Activated T-cell treated with anti-CD3 and anti-CD28 coated beads for 4 hours (primary cell): ENCODE measurements at regions not wholly inside any gene's neighbourhood (a gene's known extent, or its start where the extent isn't known, plus 50 kb on each side); places are given as distances from the start of the nearest gene placed in this dataset.

Experiments
- DNase-seq: peaks from one replicate; pipeline ENCODE4 v3.0.0-alpha.2; 2020

DNA sequence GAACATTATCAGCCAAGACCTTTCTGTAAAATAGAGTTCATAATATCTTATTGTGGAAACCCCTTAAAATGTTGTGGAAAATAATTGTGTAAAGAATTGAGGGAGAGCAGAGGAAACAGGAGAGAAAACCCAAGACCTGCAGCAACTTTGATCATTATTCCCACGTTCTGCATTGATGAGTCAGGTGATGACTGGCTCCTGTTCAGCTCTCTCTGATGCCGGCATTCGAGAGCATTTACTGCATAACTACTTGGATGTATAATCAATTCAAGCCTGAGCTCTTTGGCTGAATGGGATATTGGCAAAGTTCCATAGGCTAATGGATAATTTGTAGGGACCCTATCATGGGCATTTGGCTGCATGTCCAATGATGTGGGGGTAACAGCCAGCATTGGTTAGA lies 176.3 kb upstream of the ARID2 start:
- DNase-seq: no peak

DNA sequence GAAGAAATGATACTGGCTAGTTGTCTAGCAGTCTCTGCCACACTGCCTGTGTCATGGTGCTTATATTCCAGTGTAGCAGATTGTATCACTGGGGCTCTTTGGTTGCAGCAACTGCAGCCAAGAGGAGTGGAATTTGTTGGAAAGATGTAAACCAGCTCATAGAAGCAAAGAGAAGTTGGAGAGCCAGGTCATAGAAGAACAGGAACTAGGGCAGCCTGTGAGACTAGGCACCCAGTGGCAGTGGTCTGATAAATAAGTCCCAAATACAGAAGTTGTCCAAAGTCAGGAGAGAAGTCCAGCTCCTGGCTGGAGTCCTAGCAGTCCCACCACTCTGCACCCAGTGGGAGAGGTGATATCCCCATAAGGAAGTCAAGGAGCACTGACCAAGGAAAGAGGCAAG lies 172.5 kb upstream of the ARID2 start:
- no peak for DNase-seq

DNA sequence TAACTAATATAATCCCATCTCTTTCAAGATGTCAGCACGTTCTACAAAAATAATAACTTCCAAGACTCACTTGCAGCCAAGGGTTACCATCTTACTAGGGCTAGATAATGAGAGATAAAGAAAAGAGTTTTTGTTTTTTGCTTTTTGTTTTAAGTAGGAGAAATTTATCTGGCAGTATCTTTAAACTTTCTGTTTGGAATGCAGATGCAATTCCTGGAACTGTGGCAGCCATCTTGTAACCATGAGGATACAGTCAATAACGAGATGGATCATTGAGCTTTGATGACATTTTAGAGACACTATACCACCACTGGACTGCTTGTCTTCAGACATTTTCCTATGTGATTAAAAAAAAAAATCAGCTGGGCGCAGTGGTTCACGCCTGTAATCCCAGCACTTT lies 171.2 kb upstream of the ARID2 start:
- DNase-seq: no peak

DNA sequence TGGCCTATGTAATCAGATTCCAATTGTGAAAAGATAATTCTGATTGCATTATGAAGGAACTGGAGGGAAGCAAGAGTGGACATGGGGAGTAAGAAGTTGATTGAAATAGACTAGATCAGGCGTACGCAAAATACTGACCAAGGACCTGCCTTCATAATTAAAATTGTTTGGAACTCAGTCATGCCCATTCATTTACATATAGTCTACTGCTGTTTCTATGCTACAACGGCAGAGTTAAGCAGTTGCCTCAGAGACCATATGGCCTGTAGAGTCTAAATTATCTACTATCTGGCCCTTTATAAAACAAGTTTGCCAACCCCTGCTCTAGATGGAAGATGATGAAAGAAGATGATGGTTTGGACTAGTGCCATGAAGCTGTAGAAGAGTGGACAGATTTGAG lies 170.0 kb upstream of the ARID2 start:
- no peak for DNase-seq

DNA sequence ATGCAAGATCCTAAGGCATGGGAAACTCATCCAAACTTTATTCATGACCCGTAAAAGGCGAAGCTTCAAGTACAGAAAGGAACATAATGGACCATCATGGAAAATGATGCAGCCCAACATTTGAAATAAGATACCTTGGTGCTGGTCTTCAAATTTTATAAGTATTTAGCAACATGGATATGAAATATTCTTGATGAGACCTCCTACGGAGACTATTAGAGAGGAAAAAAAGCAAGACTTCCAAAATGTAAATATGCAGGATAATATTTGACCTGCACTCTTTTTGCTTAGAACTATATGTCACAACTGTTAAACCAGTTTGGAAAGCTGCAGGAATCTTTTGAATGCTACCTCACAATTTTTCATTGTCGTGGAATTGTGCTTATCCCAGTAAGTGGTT lies 168.8 kb upstream of the ARID2 start:
- DNase-seq: no peak

DNA sequence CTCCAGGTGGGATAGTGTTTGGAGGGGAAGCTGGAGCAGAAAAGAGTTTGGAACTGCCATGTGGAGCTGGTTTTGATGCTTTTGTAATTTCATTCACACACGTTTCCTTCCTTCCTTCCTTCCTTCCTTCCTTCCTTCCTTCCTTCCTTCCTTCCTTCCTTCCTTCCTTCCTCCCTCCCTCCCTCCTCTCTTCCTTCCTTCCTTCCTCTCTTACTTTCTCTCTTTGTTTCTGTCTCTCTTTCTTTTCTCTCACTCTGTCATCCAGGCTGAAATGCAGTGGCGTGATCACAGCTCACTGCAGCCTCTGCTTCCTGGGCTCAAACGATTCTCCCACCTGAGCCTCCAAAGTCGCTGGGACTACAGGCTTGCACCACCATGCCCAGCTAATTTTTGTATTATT lies 168.0 kb upstream of the ARID2 start:
- no peak for DNase-seq

DNA sequence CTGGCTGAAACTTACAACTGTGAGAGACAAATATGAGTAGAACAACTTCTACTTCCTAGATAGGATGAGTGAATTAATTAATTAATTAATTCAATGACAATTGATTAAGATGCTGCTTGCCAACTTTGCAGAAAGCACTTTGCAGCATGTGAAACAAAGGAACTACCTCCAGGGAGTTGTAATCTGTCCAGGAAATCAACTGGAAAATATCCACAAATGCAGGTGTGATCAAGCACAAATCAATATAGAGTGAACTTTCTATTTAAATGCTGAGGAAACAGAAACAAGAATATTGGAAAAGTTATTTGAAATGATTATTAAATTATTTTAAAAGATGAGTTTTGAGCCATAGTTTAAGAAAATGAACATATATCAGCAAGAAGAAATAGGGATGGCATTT lies 163.9 kb upstream of the ARID2 start:
- no peak for DNase-seq

DNA sequence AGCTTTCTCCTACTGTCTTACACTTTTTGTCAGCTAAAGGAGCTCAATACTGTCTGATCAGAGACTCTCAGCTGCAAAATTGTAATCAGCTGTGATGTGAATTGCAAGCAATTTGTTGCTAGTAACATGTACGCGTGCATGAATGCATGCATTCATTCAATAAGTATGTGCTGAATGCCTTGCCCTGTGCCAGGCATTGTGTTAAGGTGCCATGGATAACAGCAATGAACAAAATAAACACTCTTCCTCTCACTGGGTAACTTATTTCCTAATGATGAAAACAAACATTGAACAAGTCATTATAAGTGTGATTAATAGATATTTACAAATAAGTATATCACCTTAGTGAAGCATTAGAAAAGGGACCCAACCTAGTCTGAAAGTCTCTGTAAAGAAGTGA lies 163.2 kb upstream of the ARID2 start:
- no peak for DNase-seq

DNA sequence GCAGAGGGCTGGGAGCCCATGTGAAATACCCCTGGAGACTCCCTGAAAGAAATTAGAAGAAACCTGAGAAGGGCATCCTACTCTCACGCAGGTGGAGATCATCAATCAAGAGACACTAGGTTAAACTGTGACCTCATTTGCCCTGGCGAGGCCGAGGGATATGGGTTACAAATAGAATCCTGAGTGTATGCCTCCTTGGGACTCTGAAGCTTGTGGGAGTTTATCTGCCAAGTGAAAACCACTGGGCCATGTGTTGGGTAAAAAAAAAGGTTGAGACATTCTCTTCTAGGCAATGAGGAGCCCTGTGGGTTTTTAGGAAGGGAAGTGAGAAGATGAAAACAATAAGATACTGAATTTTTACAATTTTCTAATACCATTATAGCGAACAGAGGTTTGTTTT lies 160.7 kb upstream of the ARID2 start:
- DNase-seq: no peak

DNA sequence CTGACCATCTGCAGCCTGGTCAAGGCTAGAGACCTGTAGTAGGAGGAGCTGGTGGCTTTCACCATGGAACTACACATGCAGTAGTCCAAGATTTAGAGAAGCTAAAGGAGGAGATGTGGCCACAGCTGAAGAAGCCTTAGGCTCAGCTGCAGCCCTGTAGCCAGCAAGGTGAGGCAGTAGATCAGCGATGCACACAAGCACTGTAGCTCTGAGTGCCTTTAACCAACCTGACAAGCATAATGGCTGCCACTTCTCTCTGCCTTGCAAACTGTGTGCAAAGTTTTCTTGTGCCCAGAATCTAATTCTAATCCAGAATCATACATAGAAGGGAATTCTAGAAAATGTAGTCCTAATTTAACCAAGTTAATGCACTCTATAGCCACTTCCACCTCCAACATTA lies 159.0 kb upstream of the ARID2 start:
- no peak for DNase-seq

DNA sequence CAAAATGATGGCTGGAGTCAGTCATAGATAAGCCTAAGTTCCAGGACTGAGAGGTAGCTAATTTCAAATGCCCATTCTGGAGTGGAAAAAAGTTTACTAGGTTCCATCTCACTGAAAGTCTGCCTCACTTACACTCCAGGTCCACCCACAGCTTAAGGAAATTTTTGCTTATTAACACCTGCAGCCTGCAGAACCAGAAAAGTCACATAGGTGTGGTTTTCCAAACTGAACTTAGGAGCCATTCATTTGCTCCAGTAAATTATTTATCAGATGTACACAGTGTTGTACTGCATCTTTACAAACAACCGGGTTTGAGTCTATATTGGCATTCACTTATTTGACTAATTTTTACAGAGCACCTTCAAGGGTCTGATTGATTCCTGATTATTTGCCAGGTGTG lies 157.4 kb upstream of the ARID2 start:
- no peak for DNase-seq

DNA sequence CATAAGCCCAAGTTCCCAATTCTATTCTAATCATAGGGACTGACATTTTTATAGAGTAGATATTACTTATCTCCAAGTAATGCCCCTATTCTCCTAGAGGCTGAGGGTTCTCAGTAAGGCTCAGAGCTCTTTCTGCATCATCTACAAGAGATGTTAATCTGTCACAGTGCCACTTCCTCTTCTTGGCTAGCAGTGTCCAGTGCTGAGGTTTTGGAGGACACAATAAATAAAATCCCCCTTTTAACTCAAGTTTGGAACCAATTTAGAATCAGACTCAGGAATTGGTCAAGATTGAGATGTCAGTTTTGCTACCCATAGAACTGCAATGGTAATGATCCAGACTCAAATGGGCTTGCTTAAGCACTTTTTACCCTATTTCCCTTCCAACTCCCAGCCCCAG lies 154.1 kb upstream of the ARID2 start:
- no peak for DNase-seq

DNA sequence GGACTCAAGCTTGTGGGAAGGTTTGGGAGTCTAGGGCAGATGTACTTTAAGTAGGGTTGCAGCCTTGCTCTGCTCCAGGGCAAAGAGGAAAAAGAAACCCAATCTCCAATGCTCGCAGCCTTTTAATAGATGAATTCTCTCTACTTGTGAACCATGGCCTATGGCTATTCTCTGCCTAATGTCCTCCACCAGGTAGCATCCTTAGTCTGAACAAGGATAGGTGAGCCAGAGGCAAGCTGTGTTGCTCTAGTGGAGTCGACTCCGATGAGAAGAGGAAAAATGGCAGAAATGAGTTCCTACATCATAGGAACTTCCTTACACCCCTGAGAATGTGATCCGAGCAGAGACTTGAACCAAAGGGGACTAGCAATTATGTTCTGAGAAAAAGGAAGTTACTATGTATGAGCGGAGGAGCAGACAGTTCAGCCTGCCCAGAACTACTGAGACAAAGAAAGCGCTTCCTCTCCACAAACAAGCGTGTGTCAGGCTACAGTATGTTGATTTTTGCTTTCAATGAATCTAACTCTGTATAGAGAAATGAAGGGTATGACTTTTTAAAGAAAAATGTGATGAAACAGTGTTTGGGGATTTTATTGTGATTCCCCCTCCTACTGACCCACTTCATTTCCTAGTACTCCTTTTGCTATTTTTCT lies 153.6 kb upstream of the ARID2 start:
- no peak for DNase-seq

DNA sequence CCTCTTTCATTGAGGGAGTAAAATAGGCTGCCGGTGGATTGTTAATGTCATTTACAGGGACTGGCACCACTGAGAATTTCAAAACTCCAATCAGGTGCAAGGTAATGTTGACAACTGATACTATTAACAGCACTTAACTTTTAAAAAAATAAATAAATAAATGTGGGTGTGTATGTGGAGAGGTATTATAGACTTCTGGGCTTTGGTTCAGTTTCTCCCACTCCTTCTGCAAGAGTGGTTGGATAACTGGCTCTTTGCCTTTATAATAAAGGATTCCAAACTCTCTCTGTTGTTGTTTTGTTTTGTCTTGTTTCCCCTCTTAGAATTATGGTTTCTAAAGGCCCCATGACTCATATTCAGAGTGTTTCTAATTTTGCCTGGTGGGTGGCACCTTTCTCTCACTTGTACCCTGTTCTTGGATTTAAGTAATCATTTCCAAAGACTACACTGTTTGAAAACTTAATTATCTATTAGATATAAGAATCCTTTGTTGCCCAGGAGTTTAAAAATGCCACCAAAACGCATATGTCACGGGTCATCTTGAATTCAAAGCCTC lies 151.6 kb upstream of the ARID2 start:
- DNase-seq: no peak

DNA sequence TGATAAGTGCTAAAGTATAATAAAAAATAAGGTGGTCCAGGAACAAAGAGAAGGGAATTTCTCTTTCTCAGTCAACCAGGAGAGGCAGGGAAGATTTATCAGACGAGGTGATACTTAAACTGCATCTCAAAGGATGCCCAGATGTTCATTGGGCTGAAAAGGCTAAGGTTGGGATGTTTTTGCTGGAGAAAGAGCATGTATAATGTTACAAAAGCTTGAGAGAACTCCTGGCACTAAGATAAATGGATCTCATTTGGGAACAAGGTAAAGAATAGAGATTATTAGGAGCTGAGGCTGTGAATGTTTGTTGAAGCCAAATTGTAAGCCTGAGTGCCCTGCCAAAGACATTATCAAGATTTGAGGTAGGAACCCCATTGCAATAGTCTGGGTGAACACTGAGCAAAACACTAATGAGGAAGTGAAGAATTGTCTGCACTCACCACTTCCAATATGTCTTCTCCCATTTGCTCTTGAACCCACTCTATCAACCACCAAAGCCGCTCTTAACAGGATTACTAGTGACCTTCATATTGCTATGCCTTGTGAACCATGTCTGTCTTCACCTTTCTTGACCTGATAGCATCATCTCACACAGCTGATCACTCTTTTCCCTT lies 149.0 kb upstream of the ARID2 start:
- no peak for DNase-seq

DNA sequence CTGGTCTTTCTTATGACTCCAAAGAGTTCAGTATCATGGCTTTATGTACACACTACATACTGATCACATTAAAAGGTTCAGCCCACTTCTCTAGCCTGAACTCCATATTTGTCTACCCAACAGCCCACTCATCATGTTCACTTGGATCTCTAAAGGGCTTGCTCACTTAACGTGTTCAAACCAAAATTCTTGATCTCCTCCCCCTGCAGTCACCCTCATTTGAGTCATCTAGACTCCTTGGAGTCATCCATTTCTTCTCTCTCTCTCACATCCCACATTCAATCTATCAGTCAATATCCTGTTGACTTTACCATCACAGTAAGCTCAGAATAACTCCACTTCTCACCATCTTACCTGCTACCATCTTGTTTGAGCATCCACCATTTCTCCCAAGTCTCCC lies 148.4 kb upstream of the ARID2 start:
- no peak for DNase-seq

DNA sequence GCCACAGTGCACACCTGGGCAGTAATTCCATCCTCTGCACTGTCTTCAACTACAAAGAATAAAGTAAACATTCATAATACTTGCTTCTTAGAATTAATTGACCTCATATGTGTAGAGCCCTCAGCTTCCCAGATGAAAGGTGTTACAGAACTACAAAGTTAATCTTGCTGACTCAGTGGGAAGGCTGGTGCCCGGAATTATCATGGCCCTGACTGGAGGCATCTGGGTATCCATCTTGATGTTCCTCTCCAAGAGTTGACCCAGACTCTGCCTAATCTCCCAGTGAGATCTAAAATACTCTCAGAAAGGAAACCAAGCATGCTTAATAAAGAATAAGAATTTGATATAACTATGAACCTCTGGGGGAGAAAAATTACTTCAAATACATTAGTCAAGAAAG lies 147.0 kb upstream of the ARID2 start:
- DNase-seq: no peak

DNA sequence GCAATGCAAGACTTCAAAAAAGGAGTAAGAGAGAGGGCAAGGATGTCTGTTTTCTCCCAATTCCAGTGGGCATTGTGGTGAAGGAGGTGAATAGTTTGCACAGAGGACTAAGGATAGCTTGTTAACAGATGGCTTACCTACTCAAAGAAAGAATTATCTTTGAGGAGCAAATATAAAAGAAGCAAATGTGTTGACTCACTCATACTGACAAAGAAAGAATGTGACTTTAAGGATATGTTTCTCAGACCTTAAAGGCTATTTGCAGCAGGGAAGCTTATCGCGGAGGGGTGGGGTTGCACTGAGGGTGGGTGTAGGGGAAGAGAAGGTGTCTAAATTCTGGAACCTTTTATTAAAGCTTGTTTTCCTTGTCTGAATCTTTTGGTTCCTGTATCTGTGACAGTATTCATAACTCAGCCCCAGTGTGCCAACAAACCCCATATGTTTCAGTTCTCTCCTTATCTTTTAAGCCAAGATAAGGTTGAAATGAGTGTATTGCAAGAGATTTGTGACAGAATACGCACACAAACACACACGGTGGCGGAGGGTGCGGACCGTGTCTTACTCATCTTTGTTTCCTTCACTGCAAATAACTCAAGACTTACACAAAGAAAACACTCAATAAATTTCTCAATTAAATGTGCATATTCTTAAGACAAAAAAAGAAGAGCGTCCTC lies 146.4 kb upstream of the ARID2 start:
- DNase-seq: no peak

DNA sequence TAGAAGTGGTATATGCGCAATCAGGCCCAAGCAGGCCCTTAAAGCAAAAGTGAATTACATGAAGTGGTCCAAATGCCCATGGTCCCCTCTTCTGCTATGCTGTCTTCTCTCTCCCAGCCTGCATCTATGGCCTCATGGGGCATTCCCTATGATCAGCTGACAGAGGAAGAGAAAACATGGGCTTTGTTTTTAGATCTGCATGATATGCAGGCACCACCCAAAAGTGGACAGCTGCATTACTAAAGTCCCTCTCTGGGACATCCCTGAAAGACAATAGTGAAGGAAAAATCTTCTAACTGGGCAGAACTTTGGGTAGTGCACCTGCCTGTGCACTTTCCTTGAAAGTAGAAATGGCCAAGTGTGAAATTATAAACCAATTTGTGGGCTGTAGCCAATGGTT lies 145.2 kb upstream of the ARID2 start:
- DNase-seq: no peak

DNA sequence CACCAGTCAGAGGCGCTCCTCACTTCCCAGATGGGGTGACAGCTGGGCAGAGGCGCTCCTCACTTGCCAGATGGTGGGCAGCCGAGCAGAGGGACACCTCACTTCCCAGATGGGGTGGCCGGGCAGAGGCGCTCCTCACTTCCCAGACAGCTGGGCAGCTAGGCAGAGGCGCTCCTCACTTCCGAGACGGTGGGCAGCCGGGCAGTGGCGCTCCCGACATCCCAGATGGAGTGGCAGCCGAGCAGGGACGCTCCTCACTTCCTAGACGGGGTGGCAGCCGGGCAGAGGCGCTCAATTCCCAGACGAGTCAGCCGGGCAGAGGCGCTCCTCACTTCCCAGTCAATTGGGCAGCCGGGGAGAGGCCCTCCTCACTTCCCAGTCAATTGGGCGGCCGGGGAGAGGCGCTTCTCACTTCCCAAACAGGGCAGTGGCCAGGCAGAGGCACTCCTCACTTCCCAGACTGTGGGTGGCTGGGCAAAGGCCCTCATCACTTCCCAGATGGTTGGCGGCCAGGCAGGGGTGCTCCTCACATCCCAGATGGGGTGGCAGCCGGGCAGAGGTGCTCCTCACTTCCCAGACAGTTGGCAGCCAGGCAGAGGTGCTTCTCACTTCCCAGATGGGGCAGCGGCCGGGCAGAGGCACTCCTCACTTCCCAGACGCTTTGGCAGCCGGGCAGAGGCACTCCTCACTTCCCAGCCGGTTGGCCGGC lies 143.8 kb upstream of the ARID2 start:
- no peak for DNase-seq

DNA sequence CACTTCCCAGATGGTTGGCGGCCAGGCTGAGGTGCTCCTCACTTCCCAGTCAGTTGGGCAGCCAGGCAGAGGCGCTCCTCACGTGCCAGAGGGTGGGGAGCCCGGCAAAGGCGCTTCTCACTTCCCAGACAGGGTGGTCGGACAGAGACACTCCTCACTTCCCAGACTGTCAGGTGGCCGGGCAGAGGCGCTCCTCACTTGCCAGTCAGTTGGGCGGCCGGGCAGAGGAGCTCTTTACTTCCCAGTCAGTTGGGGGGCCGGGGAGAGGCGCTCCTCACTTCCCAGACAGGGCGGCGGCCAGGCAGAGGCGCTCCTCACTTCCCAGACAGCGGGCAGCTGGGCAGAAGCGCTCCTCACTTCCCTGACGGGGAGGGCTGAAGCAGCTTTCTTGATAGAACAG lies 143.0 kb upstream of the ARID2 start:
- DNase-seq: no peak

DNA sequence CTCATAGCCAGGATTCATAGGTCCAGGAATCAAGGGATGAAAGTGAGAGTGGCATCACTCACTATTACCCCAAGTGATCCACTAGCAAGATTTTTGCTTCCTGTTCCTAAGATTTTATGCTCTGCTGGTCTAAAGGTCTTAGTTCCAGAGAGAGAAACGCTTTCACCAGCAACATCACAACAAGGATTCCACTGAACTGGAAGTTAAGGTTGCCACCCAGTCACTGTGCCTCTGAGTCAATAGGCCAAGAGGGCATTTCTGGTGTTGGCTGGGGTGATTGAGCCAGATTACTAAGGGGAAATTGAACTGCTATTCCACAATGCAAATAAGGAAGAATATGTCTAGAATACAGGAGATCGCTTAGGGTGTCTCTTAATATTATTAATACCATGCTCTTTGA lies 142.5 kb upstream of the ARID2 start:
- no peak for DNase-seq

DNA sequence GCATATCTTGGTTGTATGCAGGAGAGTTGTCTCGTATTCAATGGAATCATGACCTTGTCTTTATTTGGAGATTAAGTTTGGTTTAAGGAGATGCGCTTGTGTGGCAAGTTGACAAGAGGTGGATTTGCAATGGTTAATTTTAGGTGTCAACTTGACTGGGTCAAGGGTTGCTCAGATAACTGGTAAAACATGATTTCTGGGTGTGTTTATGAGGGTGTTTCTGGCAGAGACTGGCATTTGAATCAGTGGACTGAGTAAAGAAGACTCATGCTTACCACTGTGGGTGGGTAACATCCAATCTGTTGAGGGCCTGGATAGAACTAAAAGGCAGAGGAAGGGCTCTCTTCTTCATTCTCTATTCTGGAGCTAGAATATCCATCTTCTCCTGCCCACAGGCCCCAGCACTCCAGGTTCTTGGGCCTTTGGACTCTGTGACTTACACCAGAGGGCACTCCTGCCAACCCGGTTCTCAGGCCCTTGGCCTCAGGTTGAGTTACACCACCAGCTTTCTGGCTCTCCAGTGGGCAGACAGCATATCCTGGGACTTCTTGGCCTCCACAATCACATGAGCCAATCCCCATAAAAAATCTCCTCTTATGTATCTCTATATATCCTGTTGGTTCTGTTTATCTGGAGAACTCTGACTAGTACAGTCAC lies 141.5 kb upstream of the ARID2 start:
- no peak for DNase-seq
